GM23248 (cell line): ENCODE measurements at regions not wholly inside any gene's neighbourhood (a gene's known extent, or its start where the extent isn't known, plus 50 kb on each side); places are given as distances from the start of the nearest gene placed in this dataset.

ENCODE experiments used
- DNase-seq: peaks from one replicate; pipeline ENCODE4 v3.0.0-alpha.2; 2015
- H2AFZ ChIP-seq: fragments of 200-600 bp; sonication (generic); 2 replicates; pipeline ENCODE4 v1.6.1; 2016; ENCODE audit warnings: antibody characterized with exemption
- H3F3A ChIP-seq: fragments of 200-600 bp; sonication (generic); 2 replicates; pipeline ENCODE4 v1.6.1; 2016; ENCODE audit warnings: mild to moderate bottlenecking, antibody characterized with exemption, mixed run types; ENCODE audit not compliant: insufficient read depth
- H3K27ac ChIP-seq: fragments of 200-600 bp; sonication (generic); 2 replicates; pipeline ENCODE4 v1.5.1; 2016; ENCODE audit warnings: mild to moderate bottlenecking
- H3K27me3 ChIP-seq: fragments of 200-600 bp; sonication (generic); replicated peaks from 2 replicates; pipeline ENCODE4 v1.6.1; 2016; ENCODE audit warnings: mild to moderate bottlenecking; ENCODE audit not compliant: insufficient read depth
- H3K36me3 ChIP-seq: fragments of 200-600 bp; sonication (generic); 2 replicates; pipeline ENCODE4 v1.6.1; 2016; ENCODE audit warnings: low read depth, mild to moderate bottlenecking
- H3K4me1 ChIP-seq: fragments of 200-600 bp; sonication (generic); 2 replicates; pipeline ENCODE4 v1.6.1; 2016; ENCODE audit warnings: mild to moderate bottlenecking; ENCODE audit not compliant: insufficient read depth
- H3K4me2 ChIP-seq: fragments of 200-600 bp; sonication (generic); one replicate; pipeline ENCODE4 v1.6.1; 2016; ENCODE audit warnings: mild to moderate bottlenecking; ENCODE audit not compliant: unreplicated experiment
- H3K4me3 ChIP-seq: fragments of 200-600 bp; sonication (generic); 2 replicates; pipeline ENCODE4 v1.5.1; 2016; ENCODE audit warnings: mild to moderate bottlenecking
- H3K79me2 ChIP-seq: fragments of 200-600 bp; sonication (generic); 2 replicates; pipeline ENCODE4 v1.6.1; 2016; ENCODE audit warnings: mild to moderate bottlenecking; ENCODE audit not compliant: insufficient read depth
- H3K9ac ChIP-seq: fragments of 200-600 bp; sonication (generic); 2 replicates; pipeline ENCODE4 v1.6.1; 2016; ENCODE audit warnings: mild to moderate bottlenecking
- H3K9me2 ChIP-seq: fragments of 200-600 bp; sonication (generic); 2 replicates; pipeline ENCODE4 v1.6.1; 2016; ENCODE audit warnings: mixed run types, mild to moderate bottlenecking, moderate library complexity; ENCODE audit not compliant: insufficient read depth
- H3K9me3 ChIP-seq: fragments of 200-600 bp; sonication (generic); one replicate; pipeline ENCODE4 v1.6.1; 2017; ENCODE audit warnings: low read depth
- H4K20me1 ChIP-seq: fragments of 200-600 bp; sonication (generic); 2 replicates; pipeline ENCODE4 v1.6.0; 2016; ENCODE audit not compliant: insufficient read depth
- EZH2 ChIP-seq: fragments of 200-600 bp; sonication (generic); IDR thresholded peaks from 2 replicates; pipeline ENCODE4 v1.6.1; 2018; ENCODE audit warnings: antibody characterized with exemption, mild to moderate bottlenecking; ENCODE audit not compliant: insufficient read depth, poor library complexity, severe bottlenecking
- EZH2phosphoT487 ChIP-seq: fragments of 200-600 bp; sonication (generic); IDR thresholded peaks from 2 replicates; pipeline ENCODE4 v1.6.1; 2018; ENCODE audit warnings: antibody characterized with exemption, moderate library complexity, mild to moderate bottlenecking, low read depth; ENCODE audit not compliant: insufficient read depth
- WGBS, 2 experiments: methylation state at CpG; one replicate each; pipeline ENCODE4 v1.1.6; 2015 to 2017; ENCODE audit warnings: low lambda C conversion rate in 2 of 2, low coverage in 1 of 2; ENCODE audit errors: missing lambda C conversion rate in 2 of 2; 5-methylcytosine and 5-hydroxymethylcytosine counted together
- in situ Hi-C: fragments of 300-500 bp; cut with MboI; formaldehyde crosslinking; loops from 2 replicates; pipeline ENCODE4 v1.15.0; 2020

GRCh38 chr15:27639595-27639994, 459.5 kb downstream of the OCA2 start:
- WGBS, 2 experiments: 69 to 76% methylated on average over 9 of the region's 9 CpGs
- H3K4me1 ChIP-seq: no peaks in the 10 kb centered on the region
- H3K79me2 ChIP-seq: no peaks in the 10 kb centered on the region

GRCh38 chr15:27638958-27639357, 460.2 kb downstream of the OCA2 start:
- DNase-seq: no peak
- no peak for TF ChIP-seq EZH2phosphoT487
- TF ChIP-seq EZH2: no peak
- Histone ChIP-seq H3K4me1 (no peaks in the 10 kb centered on the region), H4K20me1 (no peaks in the 10 kb centered on the region), H3K79me2 (no peaks in the 10 kb centered on the region), H3K9me2 (no peaks in the 10 kb centered on the region), H3K4me3 (no peak overlapping the region), H3F3A (no peaks in the 10 kb centered on the region), H3K27ac (no peak overlapping the region), H3K9me3 (no peaks in the 10 kb centered on the region), H2AFZ (no peak overlapping the region), H3K9ac (no peak overlapping the region), H3K4me2 (no peak overlapping the region), H3K27me3 (no peaks in the 10 kb centered on the region), H3K36me3 (no peaks in the 10 kb centered on the region)
- 61 to 66% methylated on average over 14 of the region's 14 CpGs for WGBS, 2 experiments
- in situ Hi-C loops: no loop called here

More at GRCh38 chr15:27639595-27639994, 459.5 kb downstream of the OCA2 start:
- no peak for TF ChIP-seq EZH2
- no peak for TF ChIP-seq EZH2phosphoT487
- Histone ChIP-seq H3K9ac (no peak overlapping the region), H3K9me2 (no peaks in the 10 kb centered on the region), H3K4me3 (no peak overlapping the region), H3K4me2 (no peak overlapping the region), H3K36me3 (no peaks in the 10 kb centered on the region), H3K9me3 (no peaks in the 10 kb centered on the region), H3F3A (no peaks in the 10 kb centered on the region), H2AFZ (no peak overlapping the region), H3K27me3 (no peaks in the 10 kb centered on the region), H3K27ac (no peak overlapping the region), H4K20me1 (no peaks in the 10 kb centered on the region)
- in situ Hi-C loops: no loop called here
- DNase-seq: no peak

- no peak for DNase-seq
- Histone ChIP-seq H2AFZ (no peak overlapping the region), H3K9me2 (no peaks in the 10 kb centered on the region), H3K79me2 (no peaks in the 10 kb centered on the region), H3F3A (no peaks in the 10 kb centered on the region), H3K36me3 (no peaks in the 10 kb centered on the region), H3K4me3 (no peak overlapping the region), H3K9ac (no peak overlapping the region), H4K20me1 (no peaks in the 10 kb centered on the region), H3K27me3 (no peaks in the 10 kb centered on the region), H3K4me2 (no peak overlapping the region), H3K9me3 (no peaks in the 10 kb centered on the region), H3K27ac (no peak overlapping the region), H3K4me1 (no peaks in the 10 kb centered on the region)
- TF ChIP-seq EZH2phosphoT487 (no peak), EZH2 (no peak)
- in situ Hi-C loops: no loop called here
- 14 to 26% methylated on average over 2 of the region's 2 CpGs for WGBS, 2 experiments
These were observed 463.2 kb downstream of the OCA2 start for GRCh38 chr15:27635916-27636315.

- Histone ChIP-seq H3K9me2 (no peaks in the 10 kb centered on the region), H3K9me3 (peaks cover 2% of the 10 kb centered on the region), H3F3A (no peaks in the 10 kb centered on the region), H3K36me3 (no peaks in the 10 kb centered on the region), H3K4me1 (no peaks in the 10 kb centered on the region), H3K27ac (no peak overlapping the region), H3K4me2 (no peak overlapping the region), H3K27me3 (no peaks in the 10 kb centered on the region), H3K79me2 (no peaks in the 10 kb centered on the region), H3K4me3 (no peak overlapping the region), H2AFZ (no peak overlapping the region), H4K20me1 (no peaks in the 10 kb centered on the region), H3K9ac (no peak overlapping the region)
- WGBS, 2 experiments: 22 to 43% methylated on average over 2 of the region's 2 CpGs
- TF ChIP-seq EZH2 (no peak), EZH2phosphoT487 (no peak)
- DNase-seq: no peak
- in situ Hi-C loops: no loop called here
These were observed 470.6 kb downstream of the OCA2 start for GRCh38 chr15:27628486-27628885.

- no peak overlapping the region for H2AFZ ChIP-seq
- H3K27ac ChIP-seq: no peak overlapping the region
- no peaks in the 10 kb centered on the region for H3K9me2 ChIP-seq
- no peaks in the 10 kb centered on the region for H3K27me3 ChIP-seq
- H3K4me2 ChIP-seq: no peak overlapping the region
- H3K36me3 ChIP-seq: no peaks in the 10 kb centered on the region
- in situ Hi-C loops: no loop called here
- no peaks in the 10 kb centered on the region for H3K79me2 ChIP-seq
- no peaks in the 10 kb centered on the region for H3K4me1 ChIP-seq
- H3F3A ChIP-seq: no peaks in the 10 kb centered on the region
- H3K9ac ChIP-seq: no peak overlapping the region
- peak; percentile 2 for DNase-seq
- H3K9me3 ChIP-seq: peaks cover 2% of the 10 kb centered on the region
- H4K20me1 ChIP-seq: no peaks in the 10 kb centered on the region
- TF ChIP-seq EZH2: no peak
- TF ChIP-seq EZH2phosphoT487: no peak
- H3K4me3 ChIP-seq: no peak overlapping the region
These were observed 471.5 kb downstream of the OCA2 start for GRCh38 chr15:27627623-27628022.
